ENCODE measurements at regions not wholly inside any gene's neighbourhood (a gene's known extent, or its start where the extent isn't known, plus 50 kb on each side); places are given as distances from the start of the nearest gene placed in this dataset.
"Not testable (repeated sequence)": the region's sequence is repeated elsewhere in the genome, so short reads cannot be mapped to it uniquely, and the experiment has no call there.

- H3K27ac ChIP-seq: no peak overlapping the region
- no peaks in the 10 kb centered on the region for H3K9me3 ChIP-seq
- no peaks in the 10 kb centered on the region for H3K4me1 ChIP-seq
- H3K4me3 ChIP-seq (replicated peaks in 1 of 3): no peak overlapping the region
- H3K27me3 ChIP-seq: no peaks in the 10 kb centered on the region
- no peaks in the 10 kb centered on the region for H3K36me3 ChIP-seq
- no peak for DNase-seq
- TF ChIP-seq POLR2A (IDR thresholded peaks at IDR 0.05) (no peak), CTCF (IDR thresholded peaks at IDR 0.05) (no peak)
- intact Hi-C loops (cut with DNase I): no loop called here
Measured at GRCh38 chr5:126277762-126278161, 145.4 kb upstream of the GRAMD2B start.

DNA sequence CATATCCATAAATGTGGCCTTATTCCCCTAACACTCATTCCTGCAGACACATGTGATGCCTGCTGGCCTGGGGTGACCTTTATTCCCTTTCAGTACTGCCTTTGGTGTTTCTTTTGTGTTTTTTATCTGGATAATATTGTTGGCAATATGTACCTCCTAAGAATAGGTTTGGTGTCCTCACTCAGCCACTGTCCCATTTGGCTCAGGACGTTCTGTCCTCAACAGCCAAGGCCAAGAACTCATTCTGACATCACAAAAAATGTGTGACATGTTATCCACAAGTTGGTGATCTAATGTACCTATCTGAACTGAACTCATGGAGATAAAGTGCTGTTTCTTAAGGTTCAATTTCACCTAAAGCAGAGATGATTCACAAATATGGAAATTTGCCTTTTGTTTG lies 142.9 kb upstream of the GRAMD2B start:
- no peaks in the 10 kb centered on the region for H3K4me1 ChIP-seq
- H3K27me3 ChIP-seq: no peaks in the 10 kb centered on the region
- TF ChIP-seq CTCF (IDR thresholded peaks at IDR 0.05): no peak
- no peak for TF ChIP-seq POLR2A (IDR thresholded peaks at IDR 0.05)
- WGBS, 2 donors: 66 to 79% methylated on average over 1 of the region's 1 CpG
- intact Hi-C loops (cut with DNase I): no loop called here
- no peak overlapping the region for H3K4me3 ChIP-seq (replicated peaks in 1 of 3)
- H3K27ac ChIP-seq: no peak overlapping the region
- no peak for DNase-seq
- H3K9me3 ChIP-seq: no peaks in the 10 kb centered on the region
- no peaks in the 10 kb centered on the region for H3K36me3 ChIP-seq

- intact Hi-C loops (cut with DNase I): no loop called here
- TF ChIP-seq CTCF (IDR thresholded peaks at IDR 0.05): no peak
- no peak for TF ChIP-seq POLR2A (IDR thresholded peaks at IDR 0.05)
Measured at GRCh38 chr5:126280846-126281245, 142.4 kb upstream of the GRAMD2B start.

DNA sequence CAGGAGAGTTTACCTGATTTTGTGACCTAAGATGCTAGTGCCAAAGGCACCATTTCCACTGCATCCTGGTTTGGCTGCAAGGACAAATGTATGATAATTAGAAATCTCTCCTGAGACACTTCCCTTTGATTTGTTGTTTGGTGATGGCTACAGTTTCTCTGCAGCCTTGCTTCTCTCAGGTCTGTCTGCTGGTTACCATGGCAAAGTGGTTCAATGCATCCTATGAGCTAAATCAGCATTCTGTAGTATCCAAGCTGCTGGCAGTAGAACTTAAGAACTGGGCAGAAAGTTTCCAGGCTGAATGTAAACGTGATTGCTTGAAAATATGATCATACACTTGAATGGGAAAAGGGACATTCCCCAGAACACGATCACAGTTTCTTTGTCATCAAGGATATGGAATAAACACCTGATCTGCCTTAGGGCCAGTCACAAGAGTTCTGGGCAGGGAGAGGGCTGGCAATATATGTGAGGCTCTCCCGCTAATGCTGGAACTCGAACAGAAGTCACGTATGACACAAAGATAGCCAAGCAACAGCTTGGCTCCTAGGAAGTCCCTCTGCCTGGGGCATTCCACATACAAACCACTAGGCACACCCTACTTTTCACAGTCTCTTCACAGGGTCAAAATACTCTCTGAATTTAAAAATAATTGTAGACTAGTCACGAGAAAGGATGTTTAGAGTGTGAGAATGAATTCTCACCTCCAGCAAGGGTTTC lies 138.1 kb upstream of the GRAMD2B start:
- DNase-seq: no peak
- Histone ChIP-seq H3K27ac (no peak overlapping the region), H3K4me3 (replicated peaks in 1 of 3) (no peak overlapping the region), H3K4me1 (no peaks in the 10 kb centered on the region), H3K9me3 (no peaks in the 10 kb centered on the region), H3K27me3 (no peaks in the 10 kb centered on the region), H3K36me3 (no peaks in the 10 kb centered on the region)
- 86 to 90% methylated on average over 6 of the region's 6 CpGs for WGBS, 2 donors
- TF ChIP-seq POLR2A (IDR thresholded peaks at IDR 0.05) (no peak), CTCF (IDR thresholded peaks at IDR 0.05) (no peak)
- intact Hi-C loops (cut with DNase I): no loop called here

More at GRCh38 chr5:126280846-126281245, 142.4 kb upstream of the GRAMD2B start:
- Histone ChIP-seq H3K27ac (no peak overlapping the region), H3K4me3 (replicated peaks in 1 of 3) (no peak overlapping the region), H3K9me3 (no peaks in the 10 kb centered on the region), H3K36me3 (no peaks in the 10 kb centered on the region), H3K4me1 (no peaks in the 10 kb centered on the region), H3K27me3 (no peaks in the 10 kb centered on the region)
- no peak for DNase-seq

DNA sequence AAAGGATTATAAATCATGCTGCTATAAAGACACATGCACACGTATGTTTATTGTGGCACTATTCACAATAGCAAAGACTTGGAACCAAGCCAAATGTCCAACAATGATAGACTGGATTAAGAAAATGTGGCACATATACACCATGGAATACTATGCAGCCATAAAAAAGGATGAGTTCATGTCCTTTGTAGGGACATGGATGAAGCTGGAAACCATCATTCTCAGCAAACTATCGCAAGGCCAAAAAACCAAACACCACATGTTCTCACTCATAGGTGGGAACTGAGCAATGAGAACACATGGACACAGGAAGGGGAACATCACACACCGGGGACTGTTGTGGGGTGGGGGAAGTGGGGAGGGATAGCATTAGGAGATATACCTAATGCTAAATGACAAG lies 127.1 kb upstream of the GRAMD2B start:
- DNase-seq; intact Hi-C loops (cut with DNase I); H3K27ac ChIP-seq; H3K4me3 ChIP-seq (replicated peaks in 1 of 3); H3K9me3 ChIP-seq; H3K4me1 ChIP-seq; H3K27me3 ChIP-seq; H3K36me3 ChIP-seq: not testable (repeated sequence)
- WGBS, 2 donors: 95 to 96% methylated on average over 2 of the region's 3 CpGs

DNA sequence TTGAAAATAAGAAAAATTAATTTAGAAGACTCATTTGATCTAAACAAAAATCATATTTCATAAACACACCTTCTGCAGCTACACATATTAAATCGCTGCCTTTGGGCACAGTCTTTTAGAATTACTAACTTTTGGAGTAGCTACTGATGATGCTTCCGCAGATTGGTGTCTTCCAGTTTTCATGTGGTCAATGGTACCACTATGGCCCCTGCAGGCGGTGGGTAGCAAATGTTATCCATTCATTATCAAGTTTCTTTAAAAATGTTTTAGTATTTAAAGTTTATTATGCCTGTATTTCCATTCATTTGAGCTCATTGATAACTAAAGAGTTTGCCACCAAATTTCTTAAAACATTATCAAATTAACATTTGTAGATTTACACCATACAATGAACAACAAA lies 122.9 kb upstream of the GRAMD2B start:
- no peak for TF ChIP-seq POLR2A (IDR thresholded peaks at IDR 0.05)
- TF ChIP-seq CTCF (IDR thresholded peaks at IDR 0.05): no peak
- intact Hi-C loops (cut with DNase I): no loop called here
- no peak for DNase-seq
- Histone ChIP-seq H3K4me1 (no peaks in the 10 kb centered on the region), H3K36me3 (no peaks in the 10 kb centered on the region), H3K27ac (no peak overlapping the region), H3K27me3 (no peaks in the 10 kb centered on the region), H3K4me3 (replicated peaks in 1 of 3) (no peak overlapping the region), H3K9me3 (no peaks in the 10 kb centered on the region)
- WGBS, 2 donors: 92 to 95% methylated on average over 3 of the region's 3 CpGs
